ENCODE measurements at regions not wholly inside any gene's neighbourhood (a gene's known extent, or its start where the extent isn't known, plus 50 kb on each side); places are given as distances from the start of the nearest gene placed in this dataset.

DNA sequence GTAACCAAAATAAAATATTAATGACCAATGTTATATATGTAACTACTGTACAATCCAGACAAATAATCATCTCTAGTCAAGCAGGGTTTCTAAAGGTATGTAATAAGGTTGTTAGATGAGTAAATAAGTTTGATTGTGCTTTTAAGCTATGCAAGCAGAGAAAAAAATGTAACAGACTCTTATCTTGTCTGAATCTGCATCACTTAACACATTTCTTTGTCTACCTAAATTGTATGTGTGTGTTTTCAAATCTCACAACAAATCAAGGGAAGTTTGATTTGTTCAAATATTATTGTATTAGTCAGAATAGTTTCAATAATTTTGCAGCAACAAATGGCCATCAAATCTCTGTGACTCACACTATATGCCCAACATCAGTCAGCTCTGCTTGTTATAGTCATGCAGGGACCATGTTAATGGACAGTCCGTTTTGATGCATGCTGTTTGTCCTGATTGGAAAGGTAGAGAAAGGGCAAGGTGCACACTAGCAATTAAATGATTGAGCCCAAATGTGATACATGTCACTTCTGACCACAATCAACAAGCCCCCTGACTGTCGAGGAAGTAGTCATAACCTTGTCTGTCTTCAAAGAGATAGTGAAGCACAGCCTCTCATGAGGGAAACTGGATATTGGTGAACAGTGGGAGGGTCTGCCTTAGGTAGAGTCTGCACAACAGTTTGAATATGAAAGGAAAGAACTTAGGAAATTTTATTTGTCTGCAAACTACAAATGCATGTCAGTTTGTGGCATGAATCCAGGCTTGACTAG is 349.4 kb upstream of the SATB1 start:
- no peak for TF ChIP-seq POLR2A (IDR thresholded peaks at IDR 0.05)
- TF ChIP-seq, protein P1, sequence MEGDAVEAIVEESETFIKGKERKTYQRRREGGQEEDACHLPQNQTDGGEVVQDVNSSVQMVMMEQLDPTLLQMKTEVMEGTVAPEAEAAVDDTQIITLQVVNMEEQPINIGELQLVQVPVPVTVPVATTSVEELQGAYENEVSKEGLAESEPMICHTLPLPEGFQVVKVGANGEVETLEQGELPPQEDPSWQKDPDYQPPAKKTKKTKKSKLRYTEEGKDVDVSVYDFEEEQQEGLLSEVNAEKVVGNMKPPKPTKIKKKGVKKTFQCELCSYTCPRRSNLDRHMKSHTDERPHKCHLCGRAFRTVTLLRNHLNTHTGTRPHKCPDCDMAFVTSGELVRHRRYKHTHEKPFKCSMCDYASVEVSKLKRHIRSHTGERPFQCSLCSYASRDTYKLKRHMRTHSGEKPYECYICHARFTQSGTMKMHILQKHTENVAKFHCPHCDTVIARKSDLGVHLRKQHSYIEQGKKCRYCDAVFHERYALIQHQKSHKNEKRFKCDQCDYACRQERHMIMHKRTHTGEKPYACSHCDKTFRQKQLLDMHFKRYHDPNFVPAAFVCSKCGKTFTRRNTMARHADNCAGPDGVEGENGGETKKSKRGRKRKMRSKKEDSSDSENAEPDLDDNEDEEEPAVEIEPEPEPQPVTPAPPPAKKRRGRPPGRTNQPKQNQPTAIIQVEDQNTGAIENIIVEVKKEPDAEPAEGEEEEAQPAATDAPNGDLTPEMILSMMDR (IDR thresholded peaks at IDR 0.05), result no peak

All from ovary (tissue), 3 donors.